HG03060 (cell line): ENCODE measurements at regions not wholly inside any gene's neighbourhood (a gene's known extent, or its start where the extent isn't known, plus 50 kb on each side); places are given as distances from the start of the nearest gene placed in this dataset.

Experiments
- ATAC-seq: cut with Tn5 transposase; IDR thresholded peaks from one replicate; pipeline ENCODE4 v1.9.1; 2021; ENCODE audit warnings: low read depth, moderate number of reproducible peaks; ENCODE audit not compliant: unreplicated experiment

DNA sequence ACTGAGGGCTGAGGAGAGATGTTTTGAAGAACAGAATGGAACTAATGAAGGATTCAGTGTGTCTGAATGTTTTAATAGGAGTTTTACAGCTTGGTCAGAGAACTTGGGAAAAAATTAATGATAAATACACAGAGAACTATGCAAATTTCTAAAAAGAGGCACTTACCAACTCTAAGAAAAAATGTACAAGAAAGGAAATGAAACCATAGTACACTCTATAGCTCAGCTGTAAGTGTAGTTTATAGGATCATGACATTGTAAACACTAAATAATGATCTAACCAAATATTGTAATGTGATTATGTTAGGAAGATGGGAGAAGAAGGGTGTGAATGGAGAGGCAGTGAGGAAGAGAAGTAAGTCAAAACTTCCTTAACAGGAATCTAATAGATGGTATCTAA, 205.2 kb downstream of the SEC61B start:
- no peak for ATAC-seq

DNA sequence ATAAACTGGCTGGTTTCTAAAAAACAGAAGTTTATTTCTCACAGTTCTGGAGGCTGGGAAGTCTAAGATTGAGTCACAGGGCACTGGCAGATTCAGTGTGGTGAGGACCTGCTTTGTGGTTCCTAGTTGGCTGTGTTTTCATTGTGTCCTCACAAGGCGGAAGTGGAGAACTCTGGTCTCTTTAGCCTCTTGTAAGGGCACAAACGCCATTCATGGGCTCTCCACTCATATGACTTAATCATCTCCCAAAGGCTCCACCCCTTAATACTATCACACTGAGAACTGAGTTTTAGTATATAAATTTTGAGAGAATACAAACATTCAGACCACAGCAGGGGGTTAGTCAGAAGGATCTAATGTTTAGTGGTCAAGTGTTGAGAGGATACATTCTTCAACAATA, 208.2 kb downstream of the SEC61B start:
- ATAC-seq = no peak

DNA sequence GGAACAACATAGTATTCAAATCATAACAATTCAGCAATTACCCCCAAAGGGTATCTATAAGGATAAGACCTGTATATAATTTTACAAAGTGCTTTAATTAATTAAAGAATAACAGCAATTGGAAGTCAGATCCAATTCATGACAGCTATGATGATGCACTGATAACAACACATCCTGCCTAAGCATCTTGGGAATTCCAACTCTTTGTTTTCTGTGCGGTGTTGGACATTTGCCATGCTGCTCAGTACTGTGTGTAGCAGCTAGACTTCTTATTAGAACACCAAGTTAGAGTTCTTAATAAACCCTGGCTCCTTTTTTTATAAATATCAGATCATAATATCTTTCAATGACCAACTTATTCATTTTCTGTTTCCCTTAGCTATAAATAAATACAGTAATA, 209.0 kb downstream of the SEC61B start:
- no peak for ATAC-seq

DNA sequence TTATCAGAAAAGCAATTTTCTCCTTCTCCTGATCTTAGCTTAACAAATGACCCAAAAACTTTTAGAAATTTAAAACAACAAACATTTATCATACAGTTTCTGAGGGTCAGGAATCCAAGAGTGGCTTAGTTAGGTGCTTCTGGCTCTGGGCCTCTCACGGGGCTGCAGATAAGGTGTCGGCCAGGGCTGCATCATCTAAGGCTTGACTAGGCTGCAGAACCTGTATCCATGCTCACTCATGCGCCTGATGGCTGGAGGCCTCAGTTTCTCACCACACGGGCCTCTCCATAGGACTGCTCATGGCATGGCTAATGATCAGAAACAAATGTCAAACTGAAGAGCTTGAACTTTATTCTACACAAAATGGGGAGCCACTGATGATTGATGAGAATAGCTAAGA, 210.0 kb downstream of the SEC61B start:
- ATAC-seq = no peak

DNA sequence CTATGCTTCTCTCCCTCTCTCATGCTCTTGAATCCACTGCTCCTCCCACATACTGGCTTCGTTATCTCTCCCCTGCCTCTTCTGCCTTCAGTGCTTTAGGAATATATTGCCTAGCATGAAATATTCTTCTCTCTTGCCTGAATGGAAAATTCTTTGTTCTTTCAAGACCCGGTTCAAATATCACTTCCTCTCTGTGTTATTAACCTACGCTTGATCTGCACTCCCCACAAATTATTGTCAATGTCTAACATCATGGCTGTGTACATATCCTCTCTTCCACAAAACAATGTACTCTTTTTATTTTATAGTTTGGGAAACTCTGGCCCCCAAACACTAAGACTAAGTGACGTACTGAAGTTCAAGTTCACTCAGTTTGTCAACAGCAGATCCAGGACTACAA, 211.0 kb downstream of the SEC61B start:
- ATAC-seq = no peak

DNA sequence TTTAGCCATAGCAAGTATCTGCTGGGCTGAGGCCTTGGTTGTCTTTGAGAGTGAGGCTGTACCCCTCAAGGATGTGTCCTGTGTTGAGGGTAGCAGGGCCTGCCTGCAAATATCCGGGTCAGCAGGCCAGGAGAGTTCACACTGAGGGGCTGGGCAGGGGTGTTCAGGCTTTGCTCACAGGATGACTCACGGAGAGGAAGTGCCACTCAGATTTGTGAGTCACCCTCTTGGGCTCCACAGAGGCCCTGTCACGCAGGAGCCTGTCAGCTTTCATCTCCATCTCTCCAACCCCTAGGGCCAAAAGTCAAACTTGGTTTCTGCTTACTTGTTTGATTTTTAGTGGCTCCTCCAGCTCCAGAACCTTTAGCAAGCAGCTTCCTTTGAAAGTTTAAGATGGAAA, 211.5 kb downstream of the SEC61B start:
- peak; percentile 84 for ATAC-seq

DNA sequence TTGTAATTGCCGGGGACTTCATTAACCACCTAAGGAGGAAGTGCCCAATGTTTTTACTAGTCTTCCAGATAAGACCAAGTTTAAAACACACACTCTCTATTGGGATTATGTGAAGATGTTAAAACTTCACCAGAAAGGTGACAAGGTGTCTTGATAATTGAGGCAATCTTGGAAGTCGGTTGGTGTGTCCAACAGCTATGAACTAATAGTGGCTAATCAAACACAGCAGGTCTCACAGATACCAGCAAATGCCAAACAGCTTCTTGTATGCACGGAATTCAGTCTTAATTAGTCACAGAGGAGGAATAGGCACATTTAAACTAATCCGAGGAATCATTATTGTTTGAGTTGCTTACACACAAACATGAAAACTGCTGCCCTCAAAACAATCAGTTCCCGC, 214.5 kb downstream of the SEC61B start:
- no peak for ATAC-seq

DNA sequence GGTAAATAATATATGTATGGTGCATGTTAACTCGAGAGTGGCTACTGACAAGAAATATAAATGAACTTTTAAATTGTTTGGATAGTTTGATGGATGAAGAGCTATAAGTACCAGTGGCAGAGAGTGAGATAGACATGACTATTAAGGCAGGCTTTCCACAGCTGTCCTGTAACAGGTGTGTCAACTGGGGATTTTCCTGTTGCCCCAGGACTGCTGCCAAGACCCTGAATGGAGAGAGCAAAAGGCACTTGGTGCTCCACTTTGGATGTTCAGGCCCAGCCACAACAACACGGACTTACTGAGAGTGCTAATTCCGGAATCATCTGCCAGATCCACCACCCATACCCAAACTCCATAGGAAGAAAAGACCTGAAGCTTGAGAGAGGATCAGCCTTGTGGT, 215.1 kb downstream of the SEC61B start:
- no peak for ATAC-seq

DNA sequence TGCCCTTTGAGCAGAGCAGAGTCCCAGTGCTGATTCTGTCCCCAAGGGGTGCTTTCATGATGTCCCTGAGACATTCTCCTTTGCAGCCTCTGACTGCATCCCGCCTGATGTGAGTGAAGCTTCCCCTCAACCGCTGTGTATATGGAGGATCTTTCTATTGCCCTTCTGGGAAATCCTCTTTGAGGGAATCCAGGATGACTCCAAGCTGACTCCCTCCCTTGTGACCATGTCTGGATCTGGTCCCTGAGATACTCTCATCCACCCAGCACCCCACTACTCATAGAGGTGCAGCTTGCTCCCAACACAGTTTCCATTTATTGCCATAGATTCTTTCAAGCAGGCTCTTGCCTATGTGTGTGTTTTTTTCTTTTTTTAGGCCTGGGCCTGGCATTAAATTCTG, 216.5 kb downstream of the SEC61B start:
- no peak for ATAC-seq

DNA sequence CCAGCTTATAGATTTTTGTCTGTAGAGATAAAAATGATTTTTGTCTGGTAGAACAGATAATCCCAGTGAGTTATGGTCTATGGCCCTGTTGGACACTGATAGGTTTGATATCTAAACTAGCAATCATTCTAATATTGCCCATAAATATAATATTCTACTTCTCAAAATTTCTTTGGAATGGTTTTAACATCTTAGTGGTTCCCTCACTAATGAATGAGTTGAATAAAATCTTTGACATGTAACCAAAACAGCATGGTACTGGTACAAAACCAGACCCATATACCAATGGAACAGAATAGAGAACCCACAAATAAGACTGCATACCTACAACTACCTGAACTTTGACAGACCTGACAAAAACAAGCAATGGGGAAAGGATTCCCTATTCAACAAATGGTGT, 219.7 kb downstream of the SEC61B start:
- no peak for ATAC-seq

DNA sequence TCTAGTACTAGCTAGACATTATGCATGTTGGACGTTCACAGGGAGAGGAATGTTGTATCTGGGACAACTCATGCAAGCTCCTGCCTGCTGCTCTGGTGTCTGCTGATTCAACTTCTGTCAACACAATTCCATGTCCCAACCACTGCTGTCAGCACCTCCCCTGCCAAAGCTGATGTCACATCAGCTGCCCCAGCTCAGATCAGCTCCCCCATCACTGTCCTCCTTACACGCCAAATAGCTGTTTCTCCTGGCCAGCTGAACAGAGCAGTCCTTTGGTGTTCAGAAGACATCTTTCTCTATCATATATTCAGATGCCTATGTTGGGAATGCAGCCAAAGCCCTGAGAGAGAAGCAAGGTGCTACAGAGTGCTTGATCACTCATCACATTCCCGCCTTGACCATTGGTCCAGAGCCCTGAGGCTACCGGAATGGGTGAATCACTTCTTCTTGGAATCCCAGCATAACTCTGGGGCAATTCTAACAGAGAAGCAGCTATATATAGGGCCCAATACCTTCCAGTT, 223.3 kb downstream of the SEC61B start:
- no peak for ATAC-seq

DNA sequence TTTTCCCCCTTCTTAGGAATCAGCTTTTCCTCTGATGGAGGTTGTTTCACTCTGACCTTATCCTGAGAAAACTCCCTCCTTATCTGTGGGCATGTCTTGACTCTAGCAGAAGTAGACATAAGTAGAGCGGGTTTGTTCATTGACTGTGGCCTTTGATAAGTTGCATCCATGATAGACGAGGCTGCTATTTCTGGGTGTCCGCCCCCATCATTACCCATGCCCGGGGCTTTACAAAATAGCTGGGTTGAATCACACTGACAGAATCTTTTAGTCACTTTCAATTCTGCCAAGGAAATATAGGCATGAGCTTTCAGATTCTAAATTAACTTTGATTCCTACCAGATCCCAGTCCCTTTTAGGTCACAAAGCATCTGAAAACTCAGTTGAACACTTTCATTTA, 223.8 kb downstream of the SEC61B start:
- no peak for ATAC-seq

DNA sequence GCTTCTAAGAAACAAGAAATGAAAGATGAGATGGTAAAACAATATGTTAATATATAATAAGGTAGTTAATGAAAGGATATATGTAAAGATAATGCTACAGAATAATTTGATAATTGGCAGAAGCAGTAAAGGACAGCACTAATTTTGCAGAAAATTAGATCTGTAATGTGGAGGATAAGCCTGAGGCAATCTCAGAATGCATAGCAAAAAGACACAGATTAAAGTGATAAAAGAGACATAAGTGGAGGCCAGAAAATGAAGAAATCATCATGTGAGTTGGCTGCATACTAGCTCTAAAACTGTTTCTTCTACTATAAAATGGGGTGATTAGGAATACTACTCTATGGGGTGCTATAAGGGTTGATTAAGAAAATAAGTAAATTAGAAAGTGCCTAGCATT, 225.9 kb downstream of the SEC61B start:
- ATAC-seq = no peak

DNA sequence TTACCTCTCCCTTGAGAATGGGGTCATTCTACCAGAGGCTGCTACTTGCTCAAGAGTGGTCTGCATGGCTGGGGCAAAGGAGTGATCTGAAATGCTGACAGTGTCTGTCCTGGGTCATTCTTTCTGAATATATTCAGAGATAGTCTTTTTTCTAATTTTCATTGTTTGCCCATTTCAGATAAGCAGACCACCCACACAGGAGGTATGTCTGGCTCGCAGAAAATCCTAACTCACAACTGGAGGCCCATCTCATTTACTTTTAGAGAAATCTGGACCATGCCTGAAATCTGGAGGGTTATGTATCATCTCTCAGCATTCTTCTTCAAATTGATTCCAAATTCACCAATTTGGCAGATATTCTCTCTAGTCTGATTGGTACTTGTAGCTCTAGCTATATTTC, 227.6 kb downstream of the SEC61B start:
- ATAC-seq = no peak

DNA sequence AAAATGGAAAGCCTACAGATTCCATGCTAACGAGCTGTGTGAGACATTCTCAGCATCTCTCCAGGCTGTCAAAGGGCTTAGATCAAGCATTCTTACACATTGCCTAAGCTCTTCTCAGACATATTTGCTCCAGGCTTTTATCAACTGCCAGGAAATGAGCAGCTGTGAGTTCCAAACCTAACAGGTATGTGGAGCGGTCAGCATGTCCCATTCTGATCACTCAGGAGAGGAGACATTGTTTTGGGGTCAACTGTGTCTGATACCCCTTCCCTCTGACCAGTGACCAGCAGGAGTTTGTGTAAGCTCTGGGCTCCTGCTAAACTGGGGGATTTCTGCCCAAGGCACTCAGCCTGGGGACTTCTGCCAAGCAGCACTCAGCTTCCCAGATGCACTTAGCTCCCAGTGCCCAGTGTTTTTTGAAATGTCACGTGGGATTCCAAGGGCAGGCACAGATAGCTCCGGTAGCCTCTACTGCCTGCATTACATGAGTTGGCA, 229.1 kb downstream of the SEC61B start:
- ATAC-seq = no peak

DNA sequence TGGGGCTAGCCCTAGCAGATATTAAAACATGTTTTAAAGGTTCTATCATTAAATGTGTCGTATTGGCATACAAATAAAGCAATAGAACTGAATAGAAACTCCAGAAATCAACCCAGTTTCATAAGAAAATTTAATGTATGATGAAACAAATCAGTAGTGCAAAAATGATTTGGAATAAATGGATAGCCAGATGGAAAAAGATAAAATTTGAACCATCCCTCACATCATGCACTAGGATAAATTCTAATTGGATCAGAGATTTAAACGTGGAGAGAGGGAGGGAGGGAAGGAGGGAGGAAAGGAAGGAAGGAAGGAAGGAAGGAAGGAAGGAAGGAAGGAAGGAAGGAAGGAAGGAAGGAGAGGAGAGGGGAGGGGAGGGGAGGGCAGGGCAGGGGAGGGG, 235.3 kb downstream of the SEC61B start:
- no peak for ATAC-seq

DNA sequence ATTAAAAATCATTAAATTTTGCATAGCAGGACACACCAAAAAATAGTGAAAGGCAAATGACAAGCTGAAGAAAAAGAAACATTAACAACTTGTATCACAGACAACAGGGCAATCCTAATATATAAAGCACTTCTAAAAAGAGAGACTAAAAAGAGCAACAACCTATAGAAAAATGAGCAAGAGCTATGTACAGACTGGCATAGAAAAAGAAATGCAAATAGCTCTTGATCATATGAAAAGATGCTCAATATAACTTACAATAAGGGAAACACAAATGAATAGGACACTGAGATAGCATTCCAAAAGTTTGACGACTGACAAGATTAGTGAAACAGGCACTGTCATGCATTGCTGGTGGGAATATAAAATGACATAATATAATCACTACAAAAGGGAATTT, 235.9 kb downstream of the SEC61B start:
- ATAC-seq = no peak

DNA sequence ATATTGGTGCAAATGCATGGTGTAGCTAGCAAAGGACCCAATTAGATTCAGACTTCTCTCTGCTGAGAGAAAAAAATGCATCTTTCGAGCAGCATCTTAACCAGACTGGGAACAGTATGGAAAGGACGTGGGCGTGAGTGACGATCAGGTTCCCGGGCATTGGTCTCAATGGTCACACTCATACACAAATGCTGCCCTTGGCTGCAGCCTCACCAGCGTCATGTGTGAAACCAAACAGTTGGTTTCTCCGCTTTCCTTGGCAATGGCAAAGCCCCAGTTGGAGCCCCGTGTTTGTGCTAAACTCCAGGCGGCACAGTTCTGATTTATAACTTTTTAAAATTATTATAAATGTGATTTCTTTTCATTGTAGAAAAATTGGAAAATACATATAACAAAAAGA, 237.8 kb downstream of the SEC61B start:
- ATAC-seq = no peak

DNA sequence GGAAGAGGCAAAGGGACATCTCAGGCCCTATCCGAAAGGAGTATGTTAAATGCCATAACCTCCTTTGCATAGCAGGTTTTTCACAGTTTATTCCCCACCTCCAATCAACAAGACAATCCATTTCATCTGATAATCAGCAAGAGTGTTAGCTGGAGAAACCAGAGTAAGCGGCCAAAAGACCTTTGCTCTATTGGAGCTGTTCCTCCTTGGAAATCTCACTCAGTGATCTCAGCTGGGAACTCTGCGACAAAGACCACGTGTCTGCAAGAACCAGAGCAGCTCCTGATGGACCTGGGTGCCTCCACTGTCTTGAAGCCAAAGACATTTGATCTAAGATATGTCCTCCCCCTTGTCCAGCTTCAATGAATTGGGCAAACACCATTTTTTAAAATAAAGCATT, 241.0 kb downstream of the SEC61B start:
- ATAC-seq = no peak

DNA sequence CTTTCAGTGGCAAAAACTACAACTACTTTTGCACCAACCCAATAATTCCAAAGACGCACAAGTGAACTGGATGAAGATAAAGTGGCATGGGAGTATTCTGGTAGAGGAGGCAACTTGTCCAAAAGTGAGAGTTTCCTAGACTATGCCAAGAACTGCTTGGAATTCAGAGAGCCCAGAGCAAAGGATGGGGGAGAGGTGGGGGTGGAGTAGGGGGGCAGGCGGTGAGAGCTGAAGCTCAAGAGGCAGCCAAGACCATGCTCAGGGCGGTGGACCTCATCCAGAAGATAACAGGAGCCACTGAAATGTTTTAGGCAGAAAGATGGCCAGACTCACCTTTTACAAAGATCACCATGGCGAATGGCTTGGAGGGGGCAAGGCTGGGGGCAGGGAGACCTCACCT, 242.5 kb downstream of the SEC61B start:
- no peak for ATAC-seq

DNA sequence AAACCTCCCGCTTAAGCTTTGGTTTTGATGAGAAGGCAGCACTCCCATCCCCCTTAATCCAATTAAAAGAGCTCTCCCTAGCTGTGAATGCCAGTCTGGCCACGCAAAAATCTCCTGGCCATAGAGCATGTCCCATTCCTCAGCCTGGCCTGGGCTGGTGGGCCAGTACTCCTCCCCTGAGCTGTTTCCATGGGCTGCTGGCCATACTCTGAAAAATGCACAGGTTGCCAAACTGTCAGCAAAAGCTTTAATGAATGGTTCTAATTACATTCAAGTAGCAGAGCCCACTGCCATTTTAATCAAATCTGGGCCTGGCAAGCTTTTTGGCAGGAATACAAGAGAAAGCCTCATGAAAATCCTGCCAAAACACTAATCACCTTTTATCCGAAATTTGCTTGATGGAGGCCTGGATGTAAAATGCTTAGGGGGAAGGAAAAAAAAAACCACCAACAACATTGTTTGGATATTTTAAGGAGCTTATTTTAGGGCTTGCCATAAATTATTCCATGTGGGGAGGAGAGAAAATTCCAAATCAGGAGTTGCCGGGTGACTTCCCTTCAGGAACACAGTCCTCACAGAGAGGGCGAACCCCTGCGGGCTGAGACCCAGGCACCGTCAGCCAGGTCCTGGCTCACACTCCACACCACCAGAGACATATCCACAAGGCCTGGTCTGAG, 243.3 kb downstream of the SEC61B start:
- no peak for ATAC-seq

DNA sequence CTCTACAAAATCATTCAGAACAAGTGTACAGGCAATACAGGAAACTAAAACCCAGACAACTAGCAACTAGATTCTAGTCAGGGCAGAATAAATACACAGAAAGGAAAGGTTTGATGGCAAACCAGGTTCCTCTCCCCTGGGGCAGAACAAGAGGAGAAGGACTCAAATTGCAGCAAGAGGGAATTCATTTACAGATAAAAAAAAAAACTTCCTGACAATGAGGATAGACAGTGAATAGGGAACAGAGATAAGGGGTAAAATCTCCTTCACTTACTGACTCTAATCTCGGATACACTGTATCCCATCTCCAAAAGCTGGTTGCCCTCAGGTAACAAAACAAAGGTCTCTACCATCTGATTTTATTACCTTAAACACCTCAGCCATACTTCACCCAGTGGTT, 244.0 kb downstream of the SEC61B start:
- no peak for ATAC-seq

DNA sequence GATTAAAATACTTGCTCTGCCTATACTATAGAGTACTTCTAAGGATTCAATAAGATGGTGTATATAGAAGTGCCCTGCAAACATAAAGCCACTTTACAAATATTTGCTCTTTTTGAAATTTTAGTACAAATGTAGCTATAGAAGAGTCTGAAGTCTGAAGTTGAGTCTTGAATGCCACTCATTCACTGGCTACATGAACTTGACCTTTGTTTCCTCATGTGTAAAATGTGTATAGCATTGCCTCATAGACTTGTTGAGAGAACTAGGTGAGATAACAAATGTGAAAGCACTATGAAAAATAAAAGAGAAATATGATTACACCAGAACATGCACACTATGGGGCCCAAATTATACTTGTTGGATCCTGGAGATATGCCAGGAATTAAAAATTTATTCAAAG, 244.7 kb downstream of the SEC61B start:
- ATAC-seq = no peak
